NAMALWA (cell line): ENCODE measurements at regions not wholly inside any gene's neighbourhood (a gene's known extent, or its start where the extent isn't known, plus 50 kb on each side); places are given as distances from the start of the nearest gene placed in this dataset.
"Not testable (repeated sequence)": the region's sequence is repeated elsewhere in the genome, so short reads cannot be mapped to it uniquely, and the experiment has no call there.

Source experiments
- DNase-seq: peaks from one replicate; pipeline ENCODE4 v3.0.0-alpha.2; 2015; ENCODE audit warnings: low spot score

GRCh38 chr5:42242881-42243485 is 180.3 kb upstream of the GHR start:
- no peak for DNase-seq

DNA sequence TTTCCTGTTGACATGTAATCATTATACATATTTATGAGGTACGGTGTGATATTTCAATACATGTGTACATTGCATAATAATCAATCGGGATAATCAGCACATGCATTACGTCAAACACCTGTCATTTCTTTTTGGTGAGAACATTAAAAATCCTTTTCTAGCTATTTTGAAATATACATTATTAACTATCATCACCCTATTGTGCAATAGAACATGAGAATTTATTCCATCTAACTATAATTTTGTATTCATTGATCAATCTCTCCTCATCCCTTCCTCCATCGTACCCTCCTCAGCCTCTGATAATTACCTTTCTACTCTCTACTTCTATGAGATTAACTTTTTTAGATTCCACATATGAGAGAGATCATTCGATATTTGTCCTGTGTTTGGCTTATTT is 170.9 kb upstream of the GHR start:
- DNase-seq: no peak

- DNase-seq: not testable (repeated sequence)
These were observed 163.3 kb upstream of the GHR start for GRCh38 chr5:42259914-42260313.

DNA sequence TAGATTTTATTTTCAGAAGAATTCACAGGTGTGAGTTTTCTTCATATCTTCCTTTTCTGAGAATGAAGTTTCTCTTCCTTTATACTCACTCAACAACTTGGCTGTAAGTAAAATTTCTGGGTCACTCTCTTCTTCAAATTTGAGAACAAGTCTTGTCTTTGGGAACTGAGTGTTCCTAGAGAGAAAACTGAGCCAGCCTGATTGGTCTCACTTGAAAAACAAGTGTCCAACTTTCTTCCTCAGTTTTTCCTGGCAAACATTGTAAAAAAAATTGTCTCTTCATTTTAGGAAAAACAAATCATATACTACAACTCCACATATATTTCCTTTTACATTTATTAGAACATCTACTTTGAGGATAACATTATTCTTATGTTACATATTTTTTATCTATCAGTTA is 156.1 kb upstream of the GHR start:
- DNase-seq: no peak

GRCh38 chr5:42268170-42268569 is 155.1 kb upstream of the GHR start:
- DNase-seq: not testable (repeated sequence)

DNA sequence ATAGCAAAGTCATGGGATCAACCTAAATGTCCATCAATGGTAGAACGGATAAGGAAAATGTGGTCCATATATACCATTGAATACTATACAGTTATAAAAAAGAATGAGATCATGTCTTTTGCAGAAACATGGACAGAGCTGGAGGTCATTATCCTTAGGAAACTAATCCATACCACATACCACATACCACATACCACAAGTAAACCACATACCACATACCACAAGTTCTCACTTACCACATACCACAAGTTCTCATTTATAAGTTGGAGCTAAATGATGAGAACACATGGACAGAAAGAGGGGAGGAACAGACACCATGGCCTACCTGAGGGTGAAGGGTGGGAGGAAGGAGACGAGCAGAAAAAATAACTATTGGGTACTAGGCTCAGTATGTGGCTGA is 154.6 kb upstream of the GHR start:
- no peak for DNase-seq

DNA sequence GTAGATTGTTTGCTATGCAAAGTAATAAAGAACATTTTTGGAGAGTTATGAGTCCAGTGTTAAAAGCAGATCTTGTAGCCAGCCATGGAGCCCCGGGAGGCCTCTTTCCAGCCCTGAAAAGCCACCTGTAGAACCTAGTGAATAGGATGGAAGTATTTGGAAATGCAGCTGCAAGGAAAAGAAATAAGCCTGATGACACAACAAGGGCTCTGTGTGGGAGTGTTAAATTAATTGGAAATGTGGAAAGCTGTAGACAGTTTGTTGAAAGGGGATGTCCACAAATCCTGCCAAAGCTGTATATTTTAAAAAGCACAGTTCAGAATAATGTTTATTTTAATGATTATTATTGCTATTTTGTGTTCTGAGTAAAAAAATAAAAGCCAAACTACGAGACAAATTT is 152.5 kb upstream of the GHR start:
- no peak for DNase-seq

DNA sequence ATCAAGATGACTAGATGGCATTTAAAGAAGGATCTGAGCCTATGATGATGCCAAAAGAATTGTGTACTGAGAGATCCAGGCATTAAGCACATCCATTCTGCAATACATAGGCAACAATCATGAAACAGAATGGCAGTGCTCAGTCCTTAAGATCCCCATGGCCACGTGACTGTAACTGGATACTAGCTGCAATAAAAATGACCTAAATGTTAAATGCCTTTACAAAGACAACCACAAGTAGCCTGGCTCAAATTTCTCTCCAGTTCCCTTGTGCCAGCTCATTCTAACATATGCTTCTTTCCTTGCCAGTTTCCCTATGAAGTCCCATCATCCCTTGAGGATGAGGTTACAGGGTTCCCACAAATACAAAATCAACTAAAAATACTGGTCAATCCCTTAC is 148.3 kb upstream of the GHR start:
- no peak for DNase-seq

GRCh38 chr5:42277293-42277692 is 145.9 kb upstream of the GHR start:
- no peak for DNase-seq

DNA sequence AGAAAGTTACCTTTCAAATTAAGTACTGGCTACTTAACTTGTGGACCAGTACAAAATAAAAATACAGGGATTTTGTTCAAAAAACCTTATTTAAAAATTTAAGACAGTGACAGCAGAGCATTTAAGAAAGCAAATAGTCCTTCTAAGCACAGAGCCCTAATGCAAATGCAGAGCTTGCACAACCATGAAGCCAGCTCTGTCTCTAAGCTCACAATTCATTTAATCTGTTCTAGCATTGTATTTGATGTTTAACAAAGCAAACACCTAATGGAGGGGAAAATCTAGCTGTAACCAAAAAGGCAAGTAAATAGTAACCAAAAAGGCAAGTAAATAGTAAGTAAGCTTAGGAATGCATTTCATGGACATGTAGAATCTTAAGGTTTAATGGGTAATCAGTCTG is 138.7 kb upstream of the GHR start:
- no peak for DNase-seq

DNA sequence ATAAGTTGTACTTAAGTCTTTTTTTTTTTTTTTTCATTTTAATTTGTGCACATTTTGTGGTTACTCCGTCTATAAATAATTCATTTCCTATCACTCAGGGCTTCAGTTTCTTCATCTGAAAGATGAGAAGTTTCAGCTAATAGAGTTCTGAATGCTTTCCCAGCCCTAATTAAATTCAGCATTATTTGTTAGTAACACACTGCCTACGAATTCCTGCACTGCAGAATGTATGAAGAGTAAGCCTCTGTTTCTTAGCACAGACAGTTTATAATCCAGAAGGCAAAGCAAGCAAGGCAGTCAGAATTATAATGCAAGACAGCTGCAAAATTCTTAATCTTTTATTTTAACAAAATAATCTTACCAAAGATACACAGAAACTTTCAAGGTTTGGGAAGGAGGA is 138.0 kb upstream of the GHR start:
- no peak for DNase-seq

- no peak for DNase-seq
These were observed 122.7 kb upstream of the GHR start for GRCh38 chr5:42300496-42300895.

GRCh38 chr5:42301349-42301748 is 121.9 kb upstream of the GHR start:
- DNase-seq: no peak

- no peak for DNase-seq
These were observed 121.1 kb upstream of the GHR start for GRCh38 chr5:42302186-42302585.

DNA sequence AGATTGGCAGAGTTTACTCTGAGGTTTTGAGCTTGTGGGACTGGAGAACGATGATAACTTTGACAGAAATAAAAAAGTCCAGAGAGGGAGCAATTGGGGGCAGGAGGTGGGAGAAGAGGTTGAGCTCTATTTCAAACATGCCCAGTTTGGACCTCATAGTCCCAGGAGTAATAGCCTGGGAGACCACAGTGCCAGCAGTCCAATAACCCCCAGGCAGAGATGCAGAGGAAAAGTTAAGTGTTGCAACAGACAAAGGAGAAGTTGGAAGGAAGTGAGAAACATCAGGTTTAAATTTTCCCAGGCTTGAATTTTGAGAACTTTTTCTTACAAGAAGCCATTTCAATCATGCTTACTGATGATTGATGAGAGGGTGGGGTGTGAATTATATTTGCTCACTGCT is 117.0 kb upstream of the GHR start:
- DNase-seq: no peak

GRCh38 chr5:42309865-42310264 is 113.4 kb upstream of the GHR start:
- DNase-seq: no peak

DNA sequence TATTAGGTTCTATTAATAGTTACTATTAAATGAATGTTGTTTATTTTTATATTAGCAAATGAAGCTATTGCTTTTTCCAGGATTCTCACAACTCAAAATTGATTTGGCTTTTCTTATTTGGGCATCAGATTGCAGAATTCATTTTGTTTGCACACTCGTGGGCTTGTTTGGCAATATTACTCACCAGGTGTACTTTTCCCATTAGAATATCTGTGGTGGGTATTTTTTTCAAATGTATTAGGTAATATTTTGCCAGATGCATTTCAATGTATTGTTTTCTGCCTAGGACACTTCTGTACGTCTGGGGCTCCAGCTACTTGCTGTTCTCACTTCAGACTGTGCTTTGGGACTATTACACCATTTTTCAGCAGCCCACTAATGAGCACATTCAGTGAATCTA is 108.0 kb upstream of the GHR start:
- DNase-seq: no peak

GRCh38 chr5:42317575-42317974 is 105.7 kb upstream of the GHR start:
- no peak for DNase-seq

- not testable (repeated sequence) for DNase-seq
These were observed 103.7 kb upstream of the GHR start for GRCh38 chr5:42319546-42319945.

DNA sequence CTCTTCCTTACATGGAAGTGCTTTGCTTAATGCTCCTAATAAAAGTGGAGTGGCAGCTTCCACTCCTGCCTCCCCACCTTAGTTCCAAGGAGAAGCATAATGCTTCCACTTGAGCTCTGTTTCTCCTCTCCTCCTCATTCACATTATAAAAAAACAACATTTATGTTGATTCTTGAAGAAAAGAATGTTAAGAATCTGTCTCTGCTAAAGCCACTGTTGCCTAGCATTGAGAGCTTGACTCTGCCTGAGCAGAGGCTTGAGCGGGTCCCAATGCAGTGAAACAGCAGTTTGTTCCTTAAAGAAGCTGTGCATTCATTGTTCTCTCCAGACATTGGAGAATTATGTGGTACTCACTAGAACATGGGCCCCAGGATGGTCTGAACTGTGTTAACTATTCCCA is 101.5 kb upstream of the GHR start:
- no peak for DNase-seq

DNA sequence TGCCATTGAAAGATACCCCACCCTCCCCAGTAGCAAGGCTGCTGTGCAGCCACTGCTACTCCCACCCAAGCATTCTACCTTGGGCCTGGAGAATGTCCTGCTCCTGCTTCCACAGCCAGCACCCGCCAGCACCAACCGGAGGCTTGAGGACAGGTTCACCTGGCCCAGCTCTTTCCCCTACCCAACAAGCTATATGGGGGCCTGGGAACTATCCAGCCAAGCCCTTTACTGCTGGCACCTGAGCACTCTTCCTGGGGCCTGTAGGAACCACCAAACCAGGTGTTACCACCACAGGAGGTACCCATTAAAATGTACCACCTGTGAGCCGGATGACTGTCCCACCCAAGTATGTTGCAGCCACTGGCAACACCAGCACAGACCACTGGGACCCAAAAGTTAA is 86.1 kb upstream of the GHR start:
- no peak for DNase-seq

GRCh38 chr5:42337607-42338006 is 85.6 kb upstream of the GHR start:
- DNase-seq: no peak

- DNase-seq: no peak
These were observed 85.1 kb upstream of the GHR start for GRCh38 chr5:42338136-42338535.

DNA sequence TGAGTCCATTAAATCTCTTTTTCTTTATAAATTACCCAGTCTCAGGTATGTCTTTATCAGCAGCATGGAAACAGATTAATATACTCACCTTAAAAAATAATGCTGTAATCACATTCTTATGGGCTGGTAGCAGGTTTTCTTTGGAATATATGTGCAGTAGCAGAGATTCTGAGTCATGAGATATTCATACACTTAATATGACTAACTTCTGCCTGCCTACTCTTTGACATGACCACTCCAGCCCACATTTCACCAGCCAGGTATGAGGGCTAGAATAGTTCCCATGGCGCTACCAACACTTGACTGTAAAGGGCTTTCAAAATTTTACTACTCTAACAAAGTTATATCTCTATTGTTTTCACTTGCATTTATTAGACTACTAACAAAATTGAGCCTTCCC is 74.1 kb upstream of the GHR start:
- no peak for DNase-seq

GRCh38 chr5:42351956-42352355 is 71.3 kb upstream of the GHR start:
- DNase-seq: no peak
